ENCODE measurements at regions not wholly inside any gene's neighbourhood (a gene's known extent, or its start where the extent isn't known, plus 50 kb on each side); places are given as distances from the start of the nearest gene placed in this dataset.
"Not testable (repeated sequence)": the region's sequence is repeated elsewhere in the genome, so short reads cannot be mapped to it uniquely, and the experiment has no call there.

GRCh38 chrX:54615109-54615508 lies 85.1 kb downstream of the GNL3L start:
- DNase-seq (ENCODE audit: low read depth), result no peak

GRCh38 chrX:54633641-54634040 lies 103.6 kb downstream of the GNL3L start:
- no peak for DNase-seq (ENCODE audit: low read depth)

GRCh38 chrX:54639018-54639345 lies 109.0 kb downstream of the GNL3L start:
- DNase-seq (ENCODE audit: low read depth), result no peak

- peak; percentile 84 for DNase-seq (ENCODE audit: low read depth)
Measured at GRCh38 chrX:54639346-54640102, 109.5 kb downstream of the GNL3L start.

- no peak for DNase-seq (ENCODE audit: low read depth)
Measured at GRCh38 chrX:54640103-54640690, 110.2 kb downstream of the GNL3L start.

- DNase-seq (ENCODE audit: low read depth), result no peak
Measured at GRCh38 chrX:54640736-54641135, 110.7 kb downstream of the GNL3L start.

- DNase-seq (ENCODE audit: low read depth), result no peak
Measured at GRCh38 chrX:54641530-54641929, 111.5 kb downstream of the GNL3L start.

- not testable (repeated sequence) for DNase-seq (ENCODE audit: low read depth)
Measured at GRCh38 chrX:54647607-54648006, 117.6 kb downstream of the GNL3L start.

- DNase-seq (ENCODE audit: low read depth), result no peak
Measured at GRCh38 chrX:54659547-54659946, 129.5 kb downstream of the GNL3L start.

GRCh38 chrX:54675762-54676161 lies 122.3 kb downstream of the ITIH6 start:
- DNase-seq (ENCODE audit: low read depth), result no peak

GRCh38 chrX:54695231-54695630 lies 102.8 kb downstream of the ITIH6 start:
- no peak for DNase-seq (ENCODE audit: low read depth)

GRCh38 chrX:54695816-54696487 lies 102.1 kb downstream of the ITIH6 start:
- no peak for DNase-seq (ENCODE audit: low read depth)
